Muscle layer of colon (tissue), 2 donors: ENCODE measurements at regions not wholly inside any gene's neighbourhood (a gene's known extent, or its start where the extent isn't known, plus 50 kb on each side); places are given as distances from the start of the nearest gene placed in this dataset.

ENCODE experiments used
- H3K27ac ChIP-seq: one replicate; pipeline ENCODE4 v1.7.0; 2013; ENCODE audit warnings: low read depth, mild to moderate bottlenecking, low read length, moderate library complexity
- H3K27me3 ChIP-seq, 2 donors: one replicate each; pipeline ENCODE4 v1.7.0; 2013; ENCODE audit warnings: low read length in 2 of 2, mild to moderate bottlenecking in 2 of 2; ENCODE audit not compliant: insufficient read depth in 2 of 2, control insufficient read depth in 1 of 2
- H3K36me3 ChIP-seq: one replicate; pipeline ENCODE4 v1.7.0; 2013; ENCODE audit warnings: mild to moderate bottlenecking, low read length; ENCODE audit not compliant: insufficient read depth
- H3K4me1 ChIP-seq: one replicate; pipeline ENCODE4 v1.7.0; 2013; ENCODE audit warnings: mild to moderate bottlenecking, low read length; ENCODE audit not compliant: insufficient read depth
- H3K4me3 ChIP-seq, 2 donors: one replicate each; pipeline ENCODE4 v1.7.0; 2013; ENCODE audit warnings: low read length in 2 of 2, low read depth in 1 of 2, mild to moderate bottlenecking in 1 of 2, moderate library complexity in 1 of 2
- H3K9ac ChIP-seq: one replicate; pipeline ENCODE4 v1.7.0; 2013; ENCODE audit warnings: low read length
- H3K9me3 ChIP-seq: one replicate; pipeline ENCODE4 v1.7.0; 2013; ENCODE audit warnings: mild to moderate bottlenecking, low read length
- donor health status: abdominal sarcoma.
- donor health status: Adenocarcinoma of cecum.

DNA sequence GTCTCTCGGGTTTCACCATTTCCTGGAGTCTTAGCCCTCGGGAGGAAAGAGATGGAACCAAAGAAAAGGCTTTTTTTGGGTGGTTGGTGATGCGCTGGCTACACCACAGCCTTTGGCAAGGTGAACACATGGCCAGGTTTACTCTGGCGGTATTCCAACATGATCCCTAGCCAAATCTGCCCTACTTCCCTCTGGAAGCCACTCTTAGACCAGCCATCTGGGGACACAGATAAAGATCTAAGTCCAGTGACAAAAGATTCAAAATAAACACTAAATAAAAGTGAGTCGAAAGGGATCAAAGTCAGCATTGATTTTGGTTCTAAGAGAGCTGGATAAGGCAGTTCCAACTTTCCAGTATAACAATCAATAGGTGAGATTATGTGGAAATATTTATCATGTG is 694.5 kb downstream of the VRK1 start:
- no peaks in the 10 kb centered on the region for H3K9me3 ChIP-seq
- H3K9ac ChIP-seq, result no peak overlapping the region
- H3K27me3 ChIP-seq, result no peaks in the 10 kb centered on the region
- no peak overlapping the region for H3K4me3 ChIP-seq
- no peaks in the 10 kb centered on the region for H3K36me3 ChIP-seq
- no peak overlapping the region for H3K27ac ChIP-seq
- no peaks in the 10 kb centered on the region for H3K4me1 ChIP-seq

DNA sequence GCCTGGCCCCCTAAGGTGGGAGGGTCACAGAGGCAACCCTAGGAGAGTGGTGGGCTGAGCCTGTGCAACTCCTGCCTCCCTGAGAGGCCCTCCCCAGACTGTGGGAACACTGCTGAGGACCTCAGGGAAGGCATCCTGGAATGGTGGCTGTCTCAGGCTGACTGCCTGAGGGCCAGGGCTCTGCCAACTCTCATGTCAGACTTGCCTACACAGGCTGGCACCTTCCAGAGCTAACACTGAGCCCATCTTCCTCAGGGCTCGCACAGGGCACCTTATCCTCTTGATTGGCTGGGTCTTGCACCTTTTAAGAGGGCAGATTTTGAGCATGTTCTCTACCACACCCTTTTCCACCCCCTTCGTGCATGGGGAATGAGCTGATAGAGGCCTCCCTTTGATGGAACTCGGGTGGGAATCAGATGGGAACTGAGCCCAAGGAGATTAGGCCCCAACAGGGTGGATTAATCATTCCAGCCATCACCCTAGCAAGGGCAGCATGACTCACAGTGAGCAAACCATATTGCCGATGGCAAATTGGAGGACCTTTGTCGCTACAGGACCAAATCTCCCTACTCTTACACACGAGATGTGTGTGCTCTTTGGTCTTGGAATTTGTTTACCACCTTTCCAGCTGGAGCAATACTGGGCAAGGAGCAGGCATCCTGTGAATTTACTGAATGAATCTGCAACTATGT is 702.8 kb downstream of the VRK1 start:
- H3K9me3 ChIP-seq, result no peaks in the 10 kb centered on the region
- no peaks in the 10 kb centered on the region for H3K36me3 ChIP-seq
- H3K4me1 ChIP-seq, result no peaks in the 10 kb centered on the region
- no peak overlapping the region for H3K27ac ChIP-seq
- H3K4me3 ChIP-seq, result no peak overlapping the region
- H3K27me3 ChIP-seq, result no peaks in the 10 kb centered on the region
- H3K9ac ChIP-seq, result no peak overlapping the region

DNA sequence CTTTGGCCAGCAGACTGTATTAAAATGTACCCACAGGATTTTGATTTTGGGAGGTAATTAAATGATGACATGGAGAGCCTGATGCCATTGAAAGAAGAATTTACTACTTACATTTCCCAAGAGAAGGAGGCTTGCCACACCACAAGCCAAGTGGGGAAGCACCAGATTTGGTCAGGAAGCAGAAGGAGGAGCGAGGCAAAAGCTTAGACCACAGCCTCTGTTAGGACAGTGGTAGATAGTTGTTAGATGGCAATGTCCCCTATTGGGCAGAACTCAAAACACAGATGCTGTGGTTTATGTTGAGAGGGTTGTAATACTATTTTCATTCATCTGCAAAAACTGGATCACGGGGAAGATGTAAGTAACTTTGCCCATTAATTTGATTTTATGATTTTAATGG is 709.4 kb downstream of the VRK1 start:
- H3K9ac ChIP-seq, result no peak overlapping the region
- H3K4me3 ChIP-seq, result no peak overlapping the region
- no peaks in the 10 kb centered on the region for H3K36me3 ChIP-seq
- no peaks in the 10 kb centered on the region for H3K9me3 ChIP-seq
- H3K27ac ChIP-seq, result no peak overlapping the region
- no peaks in the 10 kb centered on the region for H3K27me3 ChIP-seq
- no peaks in the 10 kb centered on the region for H3K4me1 ChIP-seq

DNA sequence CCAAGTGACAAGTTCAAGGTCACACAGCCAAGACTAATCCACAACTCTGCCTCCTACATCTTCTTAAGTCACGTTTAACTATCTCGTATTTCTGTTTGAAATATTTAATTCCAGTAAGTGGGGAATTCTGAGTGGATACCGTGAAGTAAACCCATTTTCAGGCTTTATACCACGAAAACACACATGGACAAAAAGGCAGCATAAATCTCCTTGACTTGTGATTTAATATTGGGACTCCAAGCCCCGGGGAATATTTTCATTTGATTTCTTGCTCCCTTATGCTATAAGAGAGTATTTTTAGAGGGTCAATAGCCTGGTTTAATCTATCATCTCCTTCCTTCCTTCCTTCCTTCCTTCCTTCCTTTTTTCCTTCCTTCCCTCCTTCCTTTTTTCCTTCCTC is 716.7 kb downstream of the VRK1 start:
- Histone ChIP-seq H3K27me3 (no peaks in the 10 kb centered on the region), H3K9me3 (no peaks in the 10 kb centered on the region), H3K27ac (no peak overlapping the region), H3K9ac (no peak overlapping the region), H3K36me3 (no peaks in the 10 kb centered on the region), H3K4me3 (no peak overlapping the region), H3K4me1 (no peaks in the 10 kb centered on the region)

DNA sequence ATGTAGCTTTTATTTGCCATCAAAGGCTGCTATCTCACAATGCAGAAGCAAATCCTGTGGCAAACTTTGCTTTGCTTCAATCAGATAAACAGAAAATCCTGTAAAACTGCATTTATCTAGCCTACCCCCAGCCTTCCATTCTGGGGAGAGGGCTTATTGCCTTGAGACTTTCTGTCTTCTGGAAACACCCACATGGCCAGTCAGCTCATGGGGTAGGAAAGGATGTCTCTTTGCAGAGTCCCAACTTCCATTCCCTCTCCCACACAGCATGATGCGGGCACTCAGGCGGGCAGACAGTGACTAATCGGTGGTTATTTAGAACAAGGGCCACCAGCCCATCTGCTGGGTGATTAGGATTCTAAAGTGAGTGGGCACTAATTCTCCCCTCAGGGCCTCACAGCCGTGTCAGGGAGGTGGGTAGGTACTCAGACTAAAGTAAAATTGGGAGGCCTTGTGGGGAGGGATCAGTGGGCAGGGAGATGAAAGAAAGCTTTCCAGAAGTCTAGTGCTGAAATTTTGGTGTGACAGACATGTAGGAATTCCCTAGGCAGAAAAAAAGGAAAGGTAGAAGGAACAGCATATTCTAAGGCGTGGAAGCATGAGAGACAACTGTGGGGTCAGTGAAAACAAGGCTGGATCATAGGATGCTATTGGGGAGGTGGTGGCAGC is 720.5 kb downstream of the VRK1 start:
- no peak overlapping the region for H3K9ac ChIP-seq
- H3K4me3 ChIP-seq, result no peak overlapping the region

DNA sequence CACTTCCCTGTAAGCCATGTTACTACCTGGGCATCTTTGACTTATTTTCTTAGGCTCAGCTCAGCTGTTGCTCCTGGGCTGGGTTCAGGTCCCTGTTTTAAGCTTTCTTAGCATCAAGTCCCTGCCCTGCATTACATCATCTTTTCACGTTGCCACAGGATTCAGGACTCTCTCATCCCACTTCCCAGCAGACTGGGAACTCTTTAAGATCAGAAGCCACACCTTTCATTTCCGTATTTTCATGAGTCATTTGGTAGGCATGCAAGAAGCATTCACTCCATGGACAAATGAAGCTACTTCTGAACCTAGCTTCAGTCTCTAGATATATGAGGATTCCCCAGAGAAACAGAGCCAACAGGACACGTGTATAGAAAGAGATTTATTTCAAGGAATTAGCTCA is 726.8 kb downstream of the VRK1 start:
- no peak overlapping the region for H3K4me3 ChIP-seq
- H3K27me3 ChIP-seq, result no peaks in the 10 kb centered on the region
- H3K27ac ChIP-seq, result no peak overlapping the region
- H3K9me3 ChIP-seq, result no peaks in the 10 kb centered on the region
- H3K36me3 ChIP-seq, result no peaks in the 10 kb centered on the region
- no peaks in the 10 kb centered on the region for H3K4me1 ChIP-seq
- H3K9ac ChIP-seq, result no peak overlapping the region

More for the DNA sequence above, 720.5 kb downstream of the VRK1 start:
- H3K9me3 ChIP-seq, result no peaks in the 10 kb centered on the region
- H3K4me1 ChIP-seq, result no peaks in the 10 kb centered on the region
- no peaks in the 10 kb centered on the region for H3K36me3 ChIP-seq
- no peaks in the 10 kb centered on the region for H3K27me3 ChIP-seq
- no peak overlapping the region for H3K27ac ChIP-seq

DNA sequence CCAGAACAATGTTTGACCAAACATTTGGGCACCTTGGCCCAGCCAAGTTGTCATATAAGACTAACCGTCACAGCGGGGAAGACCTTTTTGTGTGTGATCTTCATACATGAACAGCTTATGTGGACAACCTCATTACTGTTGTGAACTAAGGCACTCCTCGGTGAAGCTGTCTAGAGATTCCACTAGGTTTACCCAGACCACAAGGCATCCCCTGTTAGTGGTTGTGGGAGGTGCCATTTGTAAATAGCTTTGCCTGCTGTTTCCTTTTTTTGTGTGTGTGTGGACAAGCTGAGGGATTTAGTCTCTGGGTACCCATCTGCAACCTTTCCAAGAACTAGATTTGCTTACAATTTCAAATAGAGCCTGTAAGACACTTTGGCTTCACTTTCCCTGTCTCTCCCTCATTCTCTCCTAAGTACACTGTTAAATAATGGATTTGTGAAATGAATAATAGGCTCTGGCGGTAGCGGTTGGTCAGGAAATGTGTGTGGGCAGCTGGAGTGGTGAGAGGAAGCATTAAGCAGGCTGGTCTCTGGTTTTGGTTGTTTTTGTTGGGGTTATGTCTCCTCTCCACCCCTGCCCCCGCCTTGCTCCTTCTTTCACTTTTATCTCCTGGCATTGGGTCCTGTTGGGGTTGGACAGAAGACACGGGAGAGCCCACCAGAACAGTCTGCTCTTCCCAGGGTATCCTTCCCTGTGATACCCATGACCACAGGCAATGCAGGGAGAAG is 727.6 kb downstream of the VRK1 start:
- H3K27me3 ChIP-seq, result no peaks in the 10 kb centered on the region
- no peaks in the 10 kb centered on the region for H3K4me1 ChIP-seq
- H3K4me3 ChIP-seq, result no peak overlapping the region
- no peaks in the 10 kb centered on the region for H3K36me3 ChIP-seq
- no peak overlapping the region for H3K9ac ChIP-seq
- no peak overlapping the region for H3K27ac ChIP-seq
- H3K9me3 ChIP-seq, result no peaks in the 10 kb centered on the region

DNA sequence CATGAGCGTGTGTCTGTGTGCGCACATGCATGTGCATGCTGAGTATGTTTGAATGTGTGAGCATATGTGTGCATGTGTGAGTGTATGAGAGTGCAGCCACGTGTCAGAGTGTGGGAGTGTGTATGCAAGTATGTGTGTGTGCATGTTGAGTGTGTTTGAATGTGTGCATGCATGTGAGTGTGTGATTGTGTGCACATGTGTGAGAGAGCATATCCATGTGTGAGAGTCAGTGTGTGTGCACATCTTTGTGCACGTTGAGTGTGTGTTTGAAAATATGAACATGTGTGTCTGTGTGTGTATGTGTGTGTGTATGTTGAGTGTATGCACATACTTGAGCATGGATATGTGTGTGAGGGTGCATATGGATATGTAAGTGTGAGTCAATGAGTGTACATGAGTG is 730.8 kb downstream of the VRK1 start:
- Histone ChIP-seq H3K27me3 (no peaks in the 10 kb centered on the region), H3K4me1 (no peaks in the 10 kb centered on the region), H3K9ac (no peak overlapping the region), H3K9me3 (no peaks in the 10 kb centered on the region), H3K27ac (no peak overlapping the region), H3K4me3 (no peak overlapping the region), H3K36me3 (no peaks in the 10 kb centered on the region)

DNA sequence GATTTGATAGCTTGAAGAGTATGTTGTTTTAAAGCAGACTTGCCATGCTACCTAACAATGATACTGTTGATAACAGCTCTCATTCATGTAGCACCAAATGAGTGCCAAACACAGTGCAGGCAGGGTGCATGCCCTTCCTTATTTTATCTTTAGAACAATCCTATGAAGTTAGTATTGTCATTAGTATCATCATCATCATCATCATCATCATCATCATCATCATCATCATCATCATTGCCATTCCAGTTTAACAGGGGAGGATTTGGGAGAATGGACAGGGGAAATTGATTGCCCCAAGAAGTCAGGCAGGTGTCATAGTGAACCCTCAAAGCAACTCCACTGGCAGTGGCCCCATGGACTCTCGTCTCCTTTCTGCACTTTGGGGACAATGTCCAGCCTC is 734.9 kb downstream of the VRK1 start:
- Histone ChIP-seq H3K9ac (no peak overlapping the region), H3K9me3 (no peaks in the 10 kb centered on the region), H3K4me1 (no peaks in the 10 kb centered on the region), H3K27ac (no peak overlapping the region), H3K27me3 (no peaks in the 10 kb centered on the region), H3K4me3 (no peak overlapping the region), H3K36me3 (no peaks in the 10 kb centered on the region)

DNA sequence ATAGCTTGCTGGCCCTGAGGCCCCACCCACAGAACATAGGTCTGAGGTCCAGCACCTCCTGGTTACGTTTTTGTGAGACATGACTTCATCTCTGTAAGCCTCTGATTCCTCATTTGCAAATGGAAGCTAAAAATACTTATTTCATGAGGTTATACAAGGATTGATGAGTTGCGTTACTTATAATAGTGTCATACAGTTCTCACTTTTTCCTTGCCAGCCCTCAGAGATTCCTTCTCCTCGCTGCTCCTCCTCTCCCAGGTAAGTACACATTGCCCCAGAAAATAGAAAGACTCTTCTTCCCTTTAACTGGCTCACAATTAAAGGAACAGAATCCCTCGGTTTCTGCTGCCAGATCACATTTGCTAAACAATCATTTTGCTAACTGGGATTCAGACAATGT is 739.2 kb downstream of the VRK1 start:
- no peaks in the 10 kb centered on the region for H3K4me1 ChIP-seq
- no peak overlapping the region for H3K4me3 ChIP-seq
- H3K9ac ChIP-seq, result no peak overlapping the region
- H3K27ac ChIP-seq, result no peak overlapping the region
- no peaks in the 10 kb centered on the region for H3K27me3 ChIP-seq
- no peaks in the 10 kb centered on the region for H3K36me3 ChIP-seq
- H3K9me3 ChIP-seq, result no peaks in the 10 kb centered on the region

DNA sequence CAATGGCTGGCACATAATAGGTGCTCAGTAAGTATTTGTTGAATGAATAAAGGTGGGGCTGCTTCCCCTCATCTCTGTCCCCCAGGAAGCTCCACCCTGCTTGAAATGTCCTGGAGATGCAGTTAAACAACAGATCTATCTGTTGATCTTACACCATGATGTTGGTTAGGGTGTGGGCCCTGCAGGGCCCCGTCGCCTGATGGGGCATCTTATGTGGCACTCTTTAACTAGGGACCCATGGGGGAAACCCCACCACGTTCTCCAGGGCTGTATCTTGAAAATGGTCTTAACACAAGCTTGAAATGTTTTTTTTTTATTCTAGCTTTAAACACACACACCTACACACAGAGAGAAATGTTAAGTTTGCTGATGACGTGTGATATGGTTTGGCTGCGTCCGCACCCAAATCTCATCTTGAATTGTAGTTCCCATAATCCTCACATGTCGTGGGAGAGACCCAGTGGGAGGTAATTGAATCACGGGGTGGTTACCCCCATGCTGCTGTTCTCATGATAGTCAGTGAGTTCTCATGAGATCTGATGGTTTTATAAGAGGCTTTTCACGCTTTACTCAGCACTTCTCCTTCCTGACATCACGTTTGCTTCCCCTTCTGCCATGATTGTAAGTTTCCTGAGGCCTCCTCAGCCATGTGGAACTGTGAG is 741.7 kb downstream of the VRK1 start:
- no peaks in the 10 kb centered on the region for H3K36me3 ChIP-seq
- no peak overlapping the region for H3K4me3 ChIP-seq
- H3K27me3 ChIP-seq, result no peaks in the 10 kb centered on the region
- no peaks in the 10 kb centered on the region for H3K4me1 ChIP-seq
- no peak overlapping the region for H3K9ac ChIP-seq
- H3K9me3 ChIP-seq, result no peaks in the 10 kb centered on the region
- no peak overlapping the region for H3K27ac ChIP-seq
